Mammary epithelial cell (primary cell): ENCODE measurements at regions not wholly inside any gene's neighbourhood (a gene's known extent, or its start where the extent isn't known, plus 50 kb on each side); places are given as distances from the start of the nearest gene placed in this dataset.

Experiments
- EZH2 ChIP-seq: IDR thresholded peaks from 2 replicates; pipeline ENCODE4 v1.6.1; 2012; ENCODE audit warnings: low read length, inconsistent platforms, borderline replicate concordance
- TF ChIP-seq, protein P1 (sequence below), 2 donors: IDR thresholded peaks in 1 of 2; conservative IDR thresholded peaks in 1 of 2; 2 replicates each; pipeline ENCODE4 v1.5.1; 2011 to 2012; ENCODE audit warnings: inconsistent platforms in 2 of 2, low read length in 2 of 2, mild to moderate bottlenecking in 2 of 2, control low read depth in 1 of 2, low read depth in 1 of 2; ENCODE audit not compliant: insufficient read depth in 1 of 2; ENCODE audit errors: extremely low read depth in 1 of 2

DNA sequence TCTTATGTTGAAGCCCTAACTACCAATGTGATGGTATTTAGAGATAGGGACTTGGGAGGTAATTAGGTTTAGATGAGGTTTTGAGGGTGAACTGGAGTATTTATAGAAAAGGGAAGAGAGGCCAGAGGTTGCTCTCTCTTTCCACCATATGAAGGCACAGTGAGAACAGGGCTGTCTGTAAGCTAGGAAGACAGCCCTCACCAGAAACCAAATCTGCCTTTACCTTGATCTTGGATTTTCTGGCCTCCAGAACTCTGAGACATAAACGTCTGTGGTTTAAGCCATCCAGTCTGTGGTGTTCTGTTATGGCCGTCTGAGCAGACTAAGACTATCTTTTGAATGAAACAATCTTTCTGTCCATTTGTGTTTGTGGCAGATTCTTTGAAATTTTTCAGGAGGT lies 223.7 kb downstream of the PDHA2 start:
- TF ChIP-seq, protein P1, sequence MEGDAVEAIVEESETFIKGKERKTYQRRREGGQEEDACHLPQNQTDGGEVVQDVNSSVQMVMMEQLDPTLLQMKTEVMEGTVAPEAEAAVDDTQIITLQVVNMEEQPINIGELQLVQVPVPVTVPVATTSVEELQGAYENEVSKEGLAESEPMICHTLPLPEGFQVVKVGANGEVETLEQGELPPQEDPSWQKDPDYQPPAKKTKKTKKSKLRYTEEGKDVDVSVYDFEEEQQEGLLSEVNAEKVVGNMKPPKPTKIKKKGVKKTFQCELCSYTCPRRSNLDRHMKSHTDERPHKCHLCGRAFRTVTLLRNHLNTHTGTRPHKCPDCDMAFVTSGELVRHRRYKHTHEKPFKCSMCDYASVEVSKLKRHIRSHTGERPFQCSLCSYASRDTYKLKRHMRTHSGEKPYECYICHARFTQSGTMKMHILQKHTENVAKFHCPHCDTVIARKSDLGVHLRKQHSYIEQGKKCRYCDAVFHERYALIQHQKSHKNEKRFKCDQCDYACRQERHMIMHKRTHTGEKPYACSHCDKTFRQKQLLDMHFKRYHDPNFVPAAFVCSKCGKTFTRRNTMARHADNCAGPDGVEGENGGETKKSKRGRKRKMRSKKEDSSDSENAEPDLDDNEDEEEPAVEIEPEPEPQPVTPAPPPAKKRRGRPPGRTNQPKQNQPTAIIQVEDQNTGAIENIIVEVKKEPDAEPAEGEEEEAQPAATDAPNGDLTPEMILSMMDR (conservative IDR thresholded peaks at IDR 0.05 in 1 of 2, IDR thresholded peaks at IDR 0.05 in 1 of 2; ENCODE audit: extremely low read depth in 1 of 2, insufficient read depth in 1 of 2, low read depth in 1 of 2, low read length in 2 of 2): no peak
- no peak for TF ChIP-seq EZH2
